Stimulated activated CD4-positive, alpha-beta T cell treated with anti-CD3 and anti-CD28 coated beads, Interleukin-15, amount 100 ng/mL, for 24 hours (primary cell): ENCODE measurements at regions not wholly inside any gene's neighbourhood (a gene's known extent, or its start where the extent isn't known, plus 50 kb on each side); places are given as distances from the start of the nearest gene placed in this dataset.
A peak's percentile ranks its signal among the peaks of the same experiment; 100 is the strongest.

Experiments used
- DNase-seq: peaks from one replicate; pipeline ENCODE4 v3.0.0-alpha.2; 2020

DNA sequence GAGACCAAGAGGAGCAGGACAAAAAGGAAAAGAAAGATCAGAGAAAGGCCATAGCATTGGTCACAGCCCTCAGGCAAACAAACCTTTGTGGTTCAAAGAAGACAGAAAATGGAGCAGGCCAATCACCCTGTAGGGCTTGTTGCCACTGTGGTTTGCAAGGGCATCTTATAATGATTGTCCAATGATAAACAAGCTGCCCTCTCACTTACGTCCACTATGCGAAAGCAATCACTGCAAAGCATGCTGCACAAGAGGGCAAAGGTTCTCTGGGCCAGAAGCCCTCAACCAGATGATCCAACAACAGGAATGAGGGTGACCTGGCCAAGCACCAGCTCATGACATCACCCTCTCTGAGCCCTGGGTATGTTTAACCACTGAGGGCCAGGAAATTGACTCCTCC is 360.9 kb upstream of the HSFY2 start:
- no peak for DNase-seq

DNA sequence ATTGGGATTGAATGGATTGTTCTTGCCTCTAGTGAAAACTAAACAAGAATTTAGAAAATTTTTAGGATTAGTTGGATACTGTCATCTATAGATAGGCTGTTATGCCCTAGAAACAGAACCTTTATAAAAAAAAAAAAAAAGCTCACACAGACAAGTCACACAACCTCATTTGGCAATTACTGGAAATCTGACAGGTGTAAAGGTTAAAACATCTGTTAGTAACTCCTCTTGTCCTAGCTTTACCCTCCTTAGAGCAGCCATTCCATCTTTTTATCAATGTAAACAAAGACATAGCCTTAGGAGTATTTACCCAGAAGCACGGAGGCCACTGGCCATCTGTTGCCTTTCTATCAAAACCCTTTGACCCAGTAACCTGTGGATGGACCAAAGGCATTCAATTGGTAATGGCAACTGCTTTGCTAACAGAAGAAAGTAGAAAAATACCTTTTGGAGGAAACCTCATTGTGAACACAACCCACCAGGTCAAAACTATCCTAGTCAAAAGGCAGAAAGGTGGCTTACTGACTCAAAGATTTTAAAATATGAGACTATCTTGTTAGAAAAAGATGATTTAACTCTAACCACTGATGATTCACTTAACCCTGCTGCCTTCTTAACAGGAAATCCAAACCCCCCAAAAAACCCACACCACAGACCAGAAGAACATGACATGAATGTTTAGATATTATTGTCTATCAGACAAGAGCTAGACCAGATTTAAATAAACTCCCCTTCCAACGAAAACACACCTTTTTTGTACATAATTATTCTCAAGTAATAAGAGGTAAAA is 357.2 kb upstream of the HSFY2 start:
- peak; percentile 19 for DNase-seq

DNA sequence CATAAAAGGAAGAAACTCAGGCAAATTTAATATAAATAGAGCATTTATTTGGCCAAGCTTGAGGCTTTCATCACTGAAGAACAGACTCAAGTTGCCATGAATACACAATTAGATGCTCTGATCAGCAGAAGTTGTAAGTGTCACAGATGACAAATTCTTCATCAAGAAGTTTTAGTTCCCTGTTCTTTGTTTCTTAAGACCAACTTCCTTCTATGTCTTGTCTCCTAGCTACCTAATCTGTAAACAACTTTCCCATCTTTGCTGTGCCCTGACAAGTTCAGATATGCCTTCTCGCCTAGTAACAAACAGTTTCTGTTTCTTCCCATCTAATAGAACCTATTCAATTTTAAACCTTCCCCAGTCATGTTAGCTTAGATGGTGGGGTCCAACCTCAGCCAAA is 353.4 kb upstream of the HSFY2 start:
- DNase-seq = no peak

DNA sequence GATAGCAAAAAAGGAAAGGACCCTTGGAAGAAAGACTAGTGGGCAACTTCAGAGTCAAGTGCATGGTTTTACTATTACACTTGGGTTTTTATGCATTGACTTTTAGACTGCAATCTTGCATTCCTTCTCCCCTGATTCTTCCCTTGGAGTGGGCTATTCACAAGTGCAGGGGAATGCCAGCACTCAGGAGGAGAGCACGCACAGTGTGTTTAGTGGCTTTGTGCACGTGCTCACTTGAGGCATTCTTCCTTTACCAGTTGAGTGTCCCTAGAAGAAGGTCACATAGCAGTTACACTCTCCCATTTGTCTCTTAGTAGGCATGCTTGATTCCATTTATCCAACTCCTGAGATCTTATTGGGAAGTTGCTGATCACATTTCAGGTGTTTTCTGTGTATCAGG is 351.1 kb upstream of the HSFY2 start:
- no peak for DNase-seq

DNA sequence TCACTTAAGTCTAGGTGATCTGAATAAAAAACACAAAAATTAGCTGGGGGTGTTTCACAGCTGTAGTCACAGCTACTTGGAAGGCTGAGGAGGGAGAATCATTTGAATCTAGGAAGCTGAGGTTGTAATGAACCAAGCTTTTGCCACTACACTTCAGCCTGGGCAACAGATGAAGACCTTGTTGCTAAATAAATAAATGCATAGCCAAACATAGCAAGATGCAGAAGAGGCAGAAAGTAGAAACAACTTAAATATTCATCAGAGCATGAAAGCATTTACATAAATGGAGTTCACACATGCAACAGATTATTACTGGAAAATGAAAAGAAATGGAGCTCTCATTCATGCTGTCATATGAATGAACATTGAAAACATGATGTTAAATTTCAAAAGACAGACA is 348.9 kb upstream of the HSFY2 start:
- no peak for DNase-seq

DNA sequence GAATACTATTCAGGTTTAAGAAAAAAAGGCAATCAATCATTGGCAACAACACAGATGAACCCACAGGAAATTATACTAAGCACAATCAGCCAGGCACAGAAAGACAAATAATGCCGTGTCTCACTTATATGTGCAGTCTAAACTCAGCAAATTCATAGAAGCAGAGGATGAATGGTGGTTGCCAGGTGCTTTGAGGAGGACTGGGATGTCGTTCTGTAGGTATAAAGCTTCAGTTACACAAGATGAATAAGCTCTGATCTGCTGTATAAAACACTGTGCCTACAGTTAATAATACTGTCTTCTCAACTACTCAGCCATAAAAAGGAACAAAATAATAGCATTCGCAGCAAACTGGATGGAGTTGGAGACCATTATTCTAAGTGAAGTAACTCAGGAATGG is 324.8 kb upstream of the HSFY2 start:
- DNase-seq = no peak

DNA sequence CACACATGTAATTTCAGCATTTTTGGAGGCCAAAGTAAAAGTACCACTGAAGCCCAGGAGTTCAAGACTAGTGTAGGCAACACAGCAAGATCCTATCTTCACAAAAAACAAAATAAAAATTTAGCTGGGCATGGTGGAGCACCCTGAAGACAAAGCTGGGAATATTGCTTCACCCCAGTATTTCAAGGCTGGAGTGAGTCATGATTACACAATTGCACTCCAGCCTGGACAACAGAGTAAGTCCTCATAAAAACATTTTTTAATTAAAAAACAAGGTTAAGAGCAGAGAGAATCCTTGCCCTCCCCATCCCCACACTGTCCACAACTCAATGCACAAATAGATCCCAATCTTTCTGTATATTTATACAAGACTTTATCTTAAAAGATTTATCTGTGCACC is 321.9 kb upstream of the HSFY2 start:
- DNase-seq = no peak

DNA sequence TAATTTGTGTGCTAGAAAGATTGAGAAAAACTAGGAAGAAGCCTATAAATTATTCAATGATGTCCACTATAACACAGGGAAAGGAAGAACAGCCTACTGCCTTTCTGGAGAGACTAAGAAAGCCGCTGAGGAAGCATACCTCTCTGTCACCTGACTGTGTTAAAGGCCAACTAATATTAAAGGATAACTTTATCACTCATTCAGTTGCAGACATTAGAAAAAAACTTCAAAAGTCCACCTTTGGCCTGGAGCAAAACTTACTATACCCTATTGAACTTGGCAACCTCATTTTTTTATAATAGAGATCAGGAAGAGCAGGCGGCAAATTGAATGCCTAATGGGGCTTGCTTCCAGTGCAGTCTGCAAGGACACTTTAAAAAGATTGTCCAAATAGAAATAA is 309.5 kb upstream of the HSFY2 start:
- no peak for DNase-seq

DNA sequence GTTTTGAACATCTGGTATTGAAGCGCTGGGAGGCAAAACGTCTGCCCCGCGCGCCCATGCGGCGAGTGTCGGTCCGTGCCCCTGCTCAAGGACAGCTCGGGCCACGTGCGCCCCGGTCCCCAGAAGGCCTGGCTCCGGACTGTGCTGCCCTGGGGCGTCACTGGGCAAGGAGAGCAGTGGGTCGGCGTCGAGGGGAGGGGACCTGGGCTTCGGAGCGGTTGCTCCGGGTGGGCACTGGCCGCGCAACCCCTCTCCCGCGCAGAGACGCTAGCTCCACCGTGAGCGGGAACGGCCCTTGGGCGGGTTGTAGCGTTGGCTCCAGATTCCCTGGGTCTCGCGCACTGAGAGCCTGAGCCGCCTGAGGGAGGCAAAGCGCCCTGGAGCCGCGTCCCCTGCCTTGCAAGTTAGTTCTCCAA is 304.2 kb upstream of the HSFY2 start:
- peak; percentile 15 for DNase-seq

DNA sequence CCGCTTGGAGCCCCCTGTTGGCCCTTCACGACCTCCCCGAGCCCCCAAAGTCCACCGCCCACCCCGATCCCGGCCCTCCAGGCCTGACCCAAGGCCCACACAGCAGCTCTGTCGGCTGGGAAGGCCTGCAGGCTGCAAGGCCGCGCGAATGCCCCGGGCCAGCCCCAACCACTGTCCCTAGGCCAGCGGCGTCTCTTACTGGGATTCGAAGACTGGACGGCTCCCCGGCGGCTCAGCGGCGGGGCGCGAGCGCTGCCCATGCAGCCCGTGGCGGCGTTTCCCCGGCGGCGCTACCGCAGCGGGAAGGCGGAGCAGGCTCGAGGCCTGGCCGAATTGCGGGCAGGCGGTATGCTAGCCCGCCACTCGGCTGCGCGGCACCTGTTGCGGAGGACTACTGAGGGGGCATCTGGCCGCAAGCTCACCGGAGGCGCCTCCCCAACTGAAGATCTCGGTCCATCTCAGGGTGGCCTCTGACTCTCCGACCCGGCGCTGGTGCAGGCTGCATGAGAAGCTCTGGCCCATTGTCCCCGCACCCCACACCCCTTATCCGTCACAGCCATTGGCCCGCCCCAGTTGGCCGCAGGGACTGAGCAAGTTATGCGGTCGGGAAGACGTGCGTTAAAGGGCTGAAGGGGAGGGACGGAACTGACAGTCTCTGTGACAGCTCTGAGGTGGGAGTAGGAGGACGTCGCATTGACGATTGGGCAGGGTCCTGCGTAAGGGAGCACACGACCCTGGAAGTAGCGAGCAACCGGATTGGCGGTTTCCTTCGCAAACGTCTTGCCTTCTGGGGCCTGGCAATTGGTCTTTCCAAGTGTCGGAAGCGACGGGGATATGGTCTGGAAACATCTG is 303.5 kb upstream of the HSFY2 start:
- peak; percentile 56 for DNase-seq

DNA sequence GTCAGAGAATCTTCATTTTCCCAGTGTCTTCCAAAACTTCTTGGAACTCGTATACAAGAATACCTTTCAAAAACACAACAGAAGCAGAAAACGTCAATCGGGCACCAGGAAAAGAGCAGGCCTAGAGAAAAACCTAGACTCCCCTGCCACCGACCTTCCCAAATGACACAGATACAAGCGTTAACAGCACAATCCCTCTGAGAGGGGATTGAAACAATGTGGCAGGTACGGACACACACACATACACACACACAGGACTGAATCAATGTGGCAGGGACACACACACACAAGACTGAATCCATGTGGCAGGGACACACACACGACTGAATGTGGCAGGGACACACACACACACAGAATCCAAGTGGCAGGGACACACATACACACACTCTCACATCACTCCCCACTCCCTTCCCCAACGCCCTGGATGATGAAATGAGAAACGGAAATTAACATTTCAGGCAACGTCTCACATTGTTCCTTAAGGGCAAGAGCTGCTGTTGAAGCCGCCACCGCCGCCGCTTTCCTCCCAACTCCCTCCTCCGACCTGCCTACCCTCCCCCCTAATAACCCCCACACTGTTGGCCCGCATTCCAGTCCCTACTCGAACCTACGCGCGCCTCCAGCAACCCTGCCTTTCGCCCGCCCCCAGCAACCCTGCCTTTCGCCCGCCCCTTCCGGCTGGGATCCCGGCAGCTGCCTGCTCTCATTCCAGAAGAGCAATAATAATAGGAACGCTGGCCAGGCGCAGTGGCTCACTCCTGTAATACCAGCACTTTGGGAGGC is 302.1 kb upstream of the HSFY2 start:
- DNase-seq = peak; percentile 70

DNA sequence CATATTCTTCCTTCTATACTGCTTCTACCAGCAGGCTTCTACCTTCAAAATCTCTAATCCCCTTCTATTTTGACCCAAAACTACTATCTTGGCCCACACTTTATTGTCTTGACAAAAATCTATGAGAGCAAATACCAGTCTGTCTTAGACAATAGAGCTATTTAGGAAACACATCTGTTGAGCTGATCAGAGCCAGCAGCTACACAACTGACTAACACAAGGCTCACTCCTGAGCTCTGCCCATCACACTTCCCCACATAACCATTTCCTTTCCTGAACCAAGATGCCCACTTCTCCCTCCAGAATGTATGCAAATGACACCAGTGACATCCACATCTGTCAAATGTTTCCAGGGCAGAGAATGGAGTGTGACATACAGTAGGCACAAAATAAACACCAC is 293.9 kb upstream of the HSFY2 start:
- no peak for DNase-seq

DNA sequence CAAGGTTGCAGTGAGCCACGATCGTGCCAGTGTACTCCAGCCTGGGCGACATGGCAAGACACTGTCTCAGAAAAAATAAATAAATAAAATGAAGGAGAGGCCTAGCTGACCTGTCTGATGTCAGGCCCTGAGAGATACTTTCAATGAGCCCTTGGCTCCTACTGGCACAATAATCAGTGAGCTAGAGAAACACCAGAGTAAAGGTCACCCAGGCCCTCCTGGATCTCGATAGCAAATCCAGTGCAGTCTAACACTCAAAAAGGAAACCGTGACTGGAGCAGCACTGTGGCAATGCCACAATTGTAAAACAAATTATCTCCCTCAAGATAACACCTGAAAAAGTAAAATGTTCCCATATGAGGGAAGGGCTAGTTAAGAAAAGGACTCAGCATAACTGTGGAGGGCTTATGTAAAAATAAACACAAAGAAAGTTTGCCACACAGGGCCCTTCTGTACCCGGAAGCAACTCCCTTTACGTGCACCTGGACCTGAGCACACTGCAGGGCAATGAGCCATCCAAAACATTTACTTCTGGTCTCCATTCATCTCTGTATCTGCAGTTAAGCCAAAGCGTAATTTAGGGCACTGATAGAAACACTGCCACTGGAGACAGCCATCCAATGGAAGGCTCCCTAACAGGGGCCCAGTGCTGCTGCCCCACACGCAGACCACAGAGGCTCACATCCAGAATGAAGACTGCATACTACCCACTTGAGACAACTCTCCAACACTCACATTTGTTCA is 293.1 kb upstream of the HSFY2 start:
- DNase-seq = no peak

DNA sequence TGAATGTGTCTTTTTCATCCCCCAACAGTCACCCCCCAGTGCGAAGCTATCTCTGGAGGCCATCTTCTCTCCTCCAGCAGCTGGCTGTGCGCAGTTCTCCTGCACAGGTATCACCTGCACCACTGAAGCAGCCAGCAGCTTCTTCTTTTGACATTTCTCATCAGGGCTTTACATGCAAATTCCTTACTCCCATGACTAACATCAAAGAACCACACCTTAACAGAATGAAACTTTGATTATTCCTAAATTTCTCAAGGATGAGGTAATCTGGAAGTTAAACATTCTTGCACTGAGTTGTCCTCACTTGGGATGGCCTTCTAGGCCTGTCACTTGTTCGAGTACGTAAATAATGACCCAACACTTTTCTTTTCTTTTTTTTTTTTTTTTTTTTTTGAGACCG is 291.6 kb upstream of the HSFY2 start:
- DNase-seq = no peak

DNA sequence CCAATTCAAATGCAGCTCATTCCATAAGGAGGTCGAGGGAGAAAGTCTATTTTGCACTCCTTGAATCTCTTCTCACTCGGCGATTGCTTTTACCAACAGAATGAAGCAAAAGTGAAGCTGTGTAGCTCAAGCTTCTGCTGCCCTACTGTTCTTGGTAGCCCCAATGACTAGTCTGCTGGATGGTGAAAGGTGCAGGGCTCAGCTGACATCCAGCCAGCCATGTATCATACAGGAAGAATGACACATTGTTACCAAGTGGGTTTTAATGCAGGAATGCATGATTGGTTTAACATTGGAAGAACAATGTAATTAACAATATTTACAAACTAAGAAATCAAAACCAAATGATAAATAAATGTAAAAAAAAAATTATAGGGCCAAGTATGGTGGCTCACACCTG is 286.2 kb upstream of the HSFY2 start:
- DNase-seq = no peak

DNA sequence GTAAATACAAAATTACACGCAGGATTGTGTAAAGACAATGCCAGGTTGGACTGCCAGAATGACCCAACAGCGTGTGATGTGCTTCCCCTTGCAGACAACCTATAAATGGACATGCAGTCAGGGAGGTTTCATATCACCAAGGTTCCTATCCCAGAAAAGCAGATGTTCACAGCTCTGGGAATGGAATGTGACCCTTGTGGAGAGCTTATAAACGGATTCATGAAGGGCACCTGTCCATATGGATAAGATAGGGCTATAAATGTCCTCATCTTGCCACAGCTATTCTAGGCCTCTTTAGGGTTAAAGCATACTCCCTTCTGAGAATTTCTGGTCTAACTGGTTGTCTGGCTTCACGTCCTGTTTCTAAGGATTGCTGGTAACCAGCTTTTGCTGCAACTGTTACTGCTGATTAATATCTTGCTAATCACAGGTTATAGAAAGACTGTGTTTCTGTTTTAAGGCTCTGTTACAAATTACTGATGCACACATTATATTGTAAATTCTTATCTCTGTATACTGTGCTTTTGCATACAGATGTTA is 285.4 kb upstream of the HSFY2 start:
- DNase-seq = no peak

DNA sequence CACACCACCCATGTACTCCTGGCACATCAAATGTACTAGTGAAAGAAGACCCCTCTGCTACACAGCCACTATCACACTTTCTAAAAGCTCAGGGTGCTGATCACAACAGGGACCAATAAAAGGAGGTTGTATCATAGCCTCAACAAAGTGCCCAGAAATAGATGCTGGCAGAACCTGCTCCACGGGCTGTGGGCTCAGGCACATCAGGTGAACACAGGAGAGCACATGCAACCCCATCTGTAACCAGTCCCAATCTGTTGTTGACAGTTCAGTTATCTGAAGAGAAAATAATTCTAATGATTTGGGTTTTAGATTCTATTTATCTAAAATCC is 282.6 kb upstream of the HSFY2 start:
- no peak for DNase-seq

DNA sequence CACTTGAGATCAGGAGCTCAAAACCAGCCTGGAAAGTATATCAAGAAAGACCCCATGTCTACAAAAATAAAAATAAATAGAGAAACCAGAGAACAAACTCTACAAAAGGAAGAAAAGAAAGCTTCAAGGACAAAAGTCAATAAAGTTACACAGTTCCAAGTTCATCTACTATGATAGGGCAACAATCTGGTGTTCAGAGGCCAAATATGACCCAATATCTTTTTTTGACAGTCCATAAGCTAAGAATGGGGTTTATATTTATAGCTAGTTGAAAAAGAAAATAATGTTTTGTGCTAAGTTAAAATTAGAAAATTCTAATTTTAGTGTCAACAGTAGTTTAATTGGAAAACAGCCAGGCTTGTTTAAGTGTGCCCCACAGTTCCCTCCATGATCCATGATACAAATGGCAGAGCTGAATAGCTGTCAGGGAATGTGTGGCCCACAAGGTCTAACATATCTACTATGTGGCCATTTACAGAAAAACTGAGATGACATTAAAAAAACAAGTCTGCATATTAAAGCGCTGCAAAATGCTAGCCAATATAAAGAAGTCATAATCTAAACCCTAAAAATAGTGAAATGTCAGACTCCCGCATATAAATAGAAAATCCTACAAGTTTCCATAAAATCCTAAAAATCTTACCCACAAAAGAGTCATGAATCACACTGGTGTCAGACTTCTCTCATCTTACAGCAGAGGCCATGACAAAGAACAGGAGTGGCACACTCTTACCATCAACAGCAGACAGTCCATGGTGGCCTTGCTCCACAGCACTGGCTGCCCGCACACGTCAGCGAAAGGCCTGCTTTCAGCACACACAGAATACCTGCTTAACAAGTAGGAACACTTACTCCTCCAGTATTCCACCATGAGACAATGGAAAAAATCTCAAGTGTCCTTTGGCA is 281.9 kb upstream of the HSFY2 start:
- DNase-seq = no peak

DNA sequence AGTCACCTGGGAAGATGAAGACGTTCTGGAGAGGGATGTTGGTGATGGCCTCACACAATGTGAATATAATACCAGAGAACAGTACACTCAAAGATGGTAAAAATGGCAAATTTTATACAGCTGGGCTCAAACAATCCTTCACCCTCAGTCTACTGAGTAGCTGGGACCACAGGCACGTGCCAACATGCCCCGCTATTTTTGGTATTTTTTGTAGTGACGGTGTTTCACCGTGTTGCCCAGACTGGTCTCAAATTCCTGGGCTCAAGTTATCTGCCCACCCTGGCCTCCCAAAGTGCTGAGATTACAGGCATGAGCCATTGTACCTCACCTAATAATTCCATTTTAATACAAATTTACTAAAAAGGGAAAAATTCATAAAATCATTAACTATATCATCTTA is 280.3 kb upstream of the HSFY2 start:
- no peak for DNase-seq

DNA sequence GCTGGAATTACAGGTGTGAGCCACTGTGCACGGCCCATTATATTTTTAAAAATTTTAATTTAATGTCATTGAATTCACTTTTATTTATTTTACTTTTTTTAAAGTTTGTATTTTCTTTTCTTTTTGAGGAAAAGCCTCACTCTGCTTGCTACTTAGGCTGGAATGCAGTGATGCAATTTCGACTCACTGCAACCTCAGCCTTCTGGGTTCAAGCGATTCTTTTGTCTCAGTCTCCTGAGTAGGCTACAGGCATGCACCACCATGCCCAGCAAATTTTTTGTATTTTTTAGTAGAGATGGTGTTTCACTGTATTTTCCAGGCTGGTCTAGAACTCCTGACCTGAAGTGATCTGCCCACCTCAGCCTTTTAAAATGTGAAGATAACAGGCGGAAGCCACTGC is 277.5 kb upstream of the HSFY2 start:
- no peak for DNase-seq

DNA sequence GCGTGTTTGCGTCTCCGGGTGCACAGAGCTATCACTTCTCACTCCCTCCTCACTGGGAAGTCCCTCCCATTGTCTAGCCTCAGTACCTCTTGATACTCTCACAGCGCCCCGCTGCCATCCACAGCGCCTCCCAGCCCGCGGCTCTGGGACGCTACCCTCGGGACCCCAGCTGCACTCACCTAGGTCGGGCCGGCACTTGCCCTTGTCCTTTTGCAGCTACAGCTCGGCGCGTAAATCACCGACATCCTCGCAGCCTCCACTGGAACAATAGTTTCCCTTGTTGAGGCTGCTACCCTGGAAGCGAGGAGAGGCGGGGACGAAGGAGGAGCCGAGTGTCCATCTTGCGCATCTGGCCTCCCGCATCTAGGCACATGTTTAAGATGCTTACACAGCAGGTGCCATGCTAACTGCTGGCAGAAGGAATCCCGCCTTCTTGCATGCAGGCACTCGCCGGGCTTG is 269.5 kb upstream of the HSFY2 start:
- no peak for DNase-seq
